ENCODE measurements at regions not wholly inside any gene's neighbourhood (a gene's known extent, or its start where the extent isn't known, plus 50 kb on each side); places are given as distances from the start of the nearest gene placed in this dataset.
A peak's percentile ranks its signal among the peaks of the same experiment; 100 is the strongest.

DNA sequence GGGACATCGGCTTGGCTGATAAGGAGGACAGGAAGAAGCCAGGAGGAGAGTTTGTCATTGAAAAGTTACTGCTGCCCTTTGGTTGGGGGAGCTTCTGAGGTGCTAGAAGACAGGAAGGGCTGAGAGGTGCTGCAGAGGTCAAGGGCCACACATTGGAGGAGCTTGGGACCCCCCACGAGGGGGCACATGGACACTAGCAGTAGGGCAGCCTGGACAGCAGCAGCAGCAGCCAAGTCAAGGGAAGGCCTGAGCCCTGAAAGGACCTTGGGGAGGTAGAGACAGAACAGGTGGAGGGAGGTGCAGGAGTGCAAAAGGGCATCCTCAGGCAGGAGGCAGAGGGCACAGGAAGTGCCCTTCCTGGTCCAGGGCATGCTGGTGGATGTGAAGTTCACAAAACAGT lies 439.7 kb upstream of the IGFBP3 start:
- no peak for TF ChIP-seq NFE2L2 (IDR thresholded peaks at IDR 0.05; ENCODE audit: low read depth, low read length)
- TF ChIP-seq MXI1 (IDR thresholded peaks at IDR 0.05; ENCODE audit: borderline replicate concordance, low read depth, low read length), result no peak
- TF ChIP-seq, protein P1, sequence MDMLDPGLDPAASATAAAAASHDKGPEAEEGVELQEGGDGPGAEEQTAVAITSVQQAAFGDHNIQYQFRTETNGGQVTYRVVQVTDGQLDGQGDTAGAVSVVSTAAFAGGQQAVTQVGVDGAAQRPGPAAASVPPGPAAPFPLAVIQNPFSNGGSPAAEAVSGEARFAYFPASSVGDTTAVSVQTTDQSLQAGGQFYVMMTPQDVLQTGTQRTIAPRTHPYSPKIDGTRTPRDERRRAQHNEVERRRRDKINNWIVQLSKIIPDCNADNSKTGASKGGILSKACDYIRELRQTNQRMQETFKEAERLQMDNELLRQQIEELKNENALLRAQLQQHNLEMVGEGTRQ (IDR thresholded peaks at IDR 0.05; ENCODE audit: low read depth, low read length), result no peak
- no peak for TF ChIP-seq CHD1 (IDR thresholded peaks at IDR 0.05; ENCODE audit: low read depth, low read length)
- no peak for TF ChIP-seq RCOR1 (IDR thresholded peaks at IDR 0.05; ENCODE audit: insufficient replicate concordance, low read length)
- TF ChIP-seq, protein P2, sequence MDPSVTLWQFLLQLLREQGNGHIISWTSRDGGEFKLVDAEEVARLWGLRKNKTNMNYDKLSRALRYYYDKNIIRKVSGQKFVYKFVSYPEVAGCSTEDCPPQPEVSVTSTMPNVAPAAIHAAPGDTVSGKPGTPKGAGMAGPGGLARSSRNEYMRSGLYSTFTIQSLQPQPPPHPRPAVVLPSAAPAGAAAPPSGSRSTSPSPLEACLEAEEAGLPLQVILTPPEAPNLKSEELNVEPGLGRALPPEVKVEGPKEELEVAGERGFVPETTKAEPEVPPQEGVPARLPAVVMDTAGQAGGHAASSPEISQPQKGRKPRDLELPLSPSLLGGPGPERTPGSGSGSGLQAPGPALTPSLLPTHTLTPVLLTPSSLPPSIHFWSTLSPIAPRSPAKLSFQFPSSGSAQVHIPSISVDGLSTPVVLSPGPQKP (IDR thresholded peaks at IDR 0.05; ENCODE audit: borderline replicate concordance, low read depth, low read length), result no peak
- peak; percentile 30; the same call in 1 of the 2 replicates for TF ChIP-seq RAD21 (IDR thresholded peaks at IDR 0.05; ENCODE audit: low read length)
- no peak for TF ChIP-seq CEBPB (IDR thresholded peaks at IDR 0.05; ENCODE audit: low read depth, low read length)
- TF ChIP-seq, protein P3, sequence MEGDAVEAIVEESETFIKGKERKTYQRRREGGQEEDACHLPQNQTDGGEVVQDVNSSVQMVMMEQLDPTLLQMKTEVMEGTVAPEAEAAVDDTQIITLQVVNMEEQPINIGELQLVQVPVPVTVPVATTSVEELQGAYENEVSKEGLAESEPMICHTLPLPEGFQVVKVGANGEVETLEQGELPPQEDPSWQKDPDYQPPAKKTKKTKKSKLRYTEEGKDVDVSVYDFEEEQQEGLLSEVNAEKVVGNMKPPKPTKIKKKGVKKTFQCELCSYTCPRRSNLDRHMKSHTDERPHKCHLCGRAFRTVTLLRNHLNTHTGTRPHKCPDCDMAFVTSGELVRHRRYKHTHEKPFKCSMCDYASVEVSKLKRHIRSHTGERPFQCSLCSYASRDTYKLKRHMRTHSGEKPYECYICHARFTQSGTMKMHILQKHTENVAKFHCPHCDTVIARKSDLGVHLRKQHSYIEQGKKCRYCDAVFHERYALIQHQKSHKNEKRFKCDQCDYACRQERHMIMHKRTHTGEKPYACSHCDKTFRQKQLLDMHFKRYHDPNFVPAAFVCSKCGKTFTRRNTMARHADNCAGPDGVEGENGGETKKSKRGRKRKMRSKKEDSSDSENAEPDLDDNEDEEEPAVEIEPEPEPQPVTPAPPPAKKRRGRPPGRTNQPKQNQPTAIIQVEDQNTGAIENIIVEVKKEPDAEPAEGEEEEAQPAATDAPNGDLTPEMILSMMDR (conservative IDR thresholded peaks at IDR 0.05; ENCODE audit: low read depth, low read length), result no peak
- no peak for TF ChIP-seq MAFK (IDR thresholded peaks at IDR 0.05; ENCODE audit: low read depth, low read length)
- no peak for TF ChIP-seq BHLHE40 (IDR thresholded peaks at IDR 0.05; ENCODE audit: low read depth, low read length)
- no peak for TF ChIP-seq FOS (IDR thresholded peaks at IDR 0.05; ENCODE audit: low read depth, low read length)
- no peak for TF ChIP-seq RFX5 (IDR thresholded peaks at IDR 0.05; ENCODE audit: low read depth, low read length)
- no peak for TF ChIP-seq MAZ (IDR thresholded peaks at IDR 0.05; ENCODE audit: borderline replicate concordance, low read depth, low read length)
- peak; percentile 29 for TF ChIP-seq SMC3 (IDR thresholded peaks at IDR 0.05; ENCODE audit: low read depth, low read length)
- TF ChIP-seq POLR2A (IDR thresholded peaks at IDR 0.05; ENCODE audit: low read depth, low read length), result no peak
- Histone ChIP-seq H3K4me2 (ENCODE audit: low read depth, low read length) (no peak overlapping the region), H3K23ac (ENCODE audit: low read depth, low read length) (no peak overlapping the region), H4K5ac (ENCODE audit: low read depth, low read length) (no peak overlapping the region), H3K9me3 (ENCODE audit: control insufficient read depth, insufficient read depth, low read length) (no peaks in the 10 kb centered on the region), H3K18ac (ENCODE audit: low read depth, low read length) (no peak overlapping the region), H3K27me3 (ENCODE audit: control insufficient read depth, insufficient read depth, low read length) (no peaks in the 10 kb centered on the region), H3K79me1 (ENCODE audit: low read depth in 1 of 2, low read length in 2 of 2) (no peaks in the 10 kb centered on the region), H3K56ac (ENCODE audit: extremely low read depth, insufficient read depth, low read length) (no peak overlapping the region), H3K36me3 (ENCODE audit: control insufficient read depth, insufficient read depth, low read length) (no peaks in the 10 kb centered on the region), H2AFZ (replicated peaks; ENCODE audit: low read length, poor library complexity) (peak overlapping the region; percentile 24), H2BK20ac (ENCODE audit: low read depth, low read length) (no peak overlapping the region), H3K4me3 (ENCODE audit: insufficient read depth, low read depth, low read length) (no peak overlapping the region), H2BK5ac (ENCODE audit: low read depth, low read length, poor library complexity, severe bottlenecking) (no peak overlapping the region), H3K14ac (replicated peaks; ENCODE audit: low read depth, low read length) (no peak overlapping the region), H3K9me1 (ENCODE audit: insufficient read depth, low read length) (peaks cover 4% of the 10 kb centered on the region; the same call in 1 of the 2 replicates), H4K91ac (ENCODE audit: insufficient read depth, low read depth, low read length) (no peak overlapping the region), H2AK5ac (ENCODE audit: low read depth, low read length) (no peak overlapping the region), H3K4me1 (ENCODE audit: control insufficient read depth, insufficient read depth, low read length) (no peaks in the 10 kb centered on the region), H4K8ac (ENCODE audit: low read depth in 2 of 2, low read length in 2 of 2) (no peak overlapping the region), H3K9ac (ENCODE audit: low read depth, low read length) (no peak overlapping the region), H3K27ac (ENCODE audit: insufficient read depth, low read length) (no peak overlapping the region), H2BK120ac (ENCODE audit: low read depth, low read length) (no peak overlapping the region), H2BK15ac (ENCODE audit: low read depth, low read length) (no peak overlapping the region), H4K20me1 (ENCODE audit: insufficient read depth, low read length) (no peaks in the 10 kb centered on the region), H3K4ac (ENCODE audit: low read depth, low read length) (no peak overlapping the region), H2AK9ac (replicated peaks; ENCODE audit: low read depth, low read length, poor library complexity) (no peak overlapping the region)
- in situ Hi-C loops (cut with MboI; ENCODE audit: low sequenced_read_pairs), result no loop called here
- dilution Hi-C loops (cut with HindIII; ENCODE audit: low sequenced_read_pairs, unreplicated experiment), result no loop called here
- CTCF ChIA-PET, result no interaction called here
- 71% methylated on average over 1 of the region's 2 CpGs; no CpG with 5 or more reads in 1 of the 2 experiments for WGBS, 2 experiments (ENCODE audit: extremely low coverage in 2 of 2, insufficient read length in 1 of 2)
- no peak for ATAC-seq (ENCODE audit: low read depth)
- intact Hi-C loops (cut with micrococcal nuclease), result loop anchor here (10.0 kb wide), 1 partner anchor 574 kb away; no protein-coding TSS in a partner anchor
- BruUV-seq (replicated peaks), result no TSS peak
- POLR2A ChIA-PET (ENCODE audit: unreplicated experiment), result no interaction called here
- no peak for DNase-seq

All from IMR-90 (cell line).